ENCODE measurements at regions not wholly inside any gene's neighbourhood (a gene's known extent, or its start where the extent isn't known, plus 50 kb on each side); places are given as distances from the start of the nearest gene placed in this dataset.
"Not testable (repeated sequence)": the region's sequence is repeated elsewhere in the genome, so short reads cannot be mapped to it uniquely, and the experiment has no call there.

DNA sequence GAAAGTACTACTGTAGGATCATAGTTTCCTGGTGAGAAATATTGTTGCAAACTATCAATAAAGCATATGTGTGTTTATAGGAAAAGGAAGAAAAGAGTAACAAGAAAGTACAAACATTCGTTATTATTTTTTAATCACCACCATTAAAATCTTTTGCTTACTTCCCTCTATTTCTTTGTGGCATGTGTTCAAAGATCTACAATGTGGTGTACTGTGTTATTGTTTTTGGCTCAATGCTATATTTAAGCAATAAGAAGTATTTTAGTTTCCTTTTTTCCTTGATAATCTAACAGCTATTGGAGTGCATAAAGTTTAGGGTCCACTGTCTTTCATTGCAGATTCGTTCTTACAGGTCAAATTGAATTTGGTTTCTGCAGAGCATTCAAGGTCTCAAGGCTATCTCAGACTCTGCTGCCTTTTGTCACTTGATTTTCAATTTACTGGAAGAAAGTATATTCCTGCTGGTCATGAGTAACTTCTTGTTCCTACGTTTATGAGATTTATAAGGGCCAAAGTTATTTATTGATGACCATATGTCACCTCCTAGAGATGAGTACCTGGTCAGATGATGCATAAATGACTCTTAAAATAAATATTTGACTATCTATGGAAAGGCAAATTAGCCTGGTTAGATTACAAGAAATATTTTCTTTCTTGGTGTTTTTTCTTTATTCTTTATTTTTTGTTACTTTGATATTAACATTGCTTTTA, 323.0 kb downstream of the TMEM167A start:
- DNase-seq (ENCODE audit: low read depth): no peak

DNA sequence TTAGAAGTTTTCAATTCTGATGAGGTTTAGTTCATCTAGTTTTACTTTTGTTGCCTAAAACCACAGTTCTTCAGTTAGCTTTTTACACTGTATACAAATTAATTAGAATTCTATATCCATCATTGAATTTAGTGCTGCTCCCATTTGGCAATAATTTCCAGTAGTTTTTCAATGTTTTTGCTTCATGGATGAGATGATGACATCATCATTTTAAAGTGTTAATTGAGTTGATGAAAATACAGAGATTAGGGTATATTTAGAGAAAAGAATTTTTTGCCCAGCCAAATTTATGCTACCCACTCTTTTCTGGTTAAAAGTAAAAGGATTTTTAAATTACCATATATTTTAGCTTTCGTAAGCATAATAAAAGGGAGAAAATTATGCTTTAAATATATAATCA, 323.8 kb downstream of the TMEM167A start:
- DNase-seq (ENCODE audit: low read depth): no peak

GRCh38 chr5:82749461-82749820, 327.8 kb downstream of the TMEM167A start:
- DNase-seq (ENCODE audit: low read depth): no peak

DNA sequence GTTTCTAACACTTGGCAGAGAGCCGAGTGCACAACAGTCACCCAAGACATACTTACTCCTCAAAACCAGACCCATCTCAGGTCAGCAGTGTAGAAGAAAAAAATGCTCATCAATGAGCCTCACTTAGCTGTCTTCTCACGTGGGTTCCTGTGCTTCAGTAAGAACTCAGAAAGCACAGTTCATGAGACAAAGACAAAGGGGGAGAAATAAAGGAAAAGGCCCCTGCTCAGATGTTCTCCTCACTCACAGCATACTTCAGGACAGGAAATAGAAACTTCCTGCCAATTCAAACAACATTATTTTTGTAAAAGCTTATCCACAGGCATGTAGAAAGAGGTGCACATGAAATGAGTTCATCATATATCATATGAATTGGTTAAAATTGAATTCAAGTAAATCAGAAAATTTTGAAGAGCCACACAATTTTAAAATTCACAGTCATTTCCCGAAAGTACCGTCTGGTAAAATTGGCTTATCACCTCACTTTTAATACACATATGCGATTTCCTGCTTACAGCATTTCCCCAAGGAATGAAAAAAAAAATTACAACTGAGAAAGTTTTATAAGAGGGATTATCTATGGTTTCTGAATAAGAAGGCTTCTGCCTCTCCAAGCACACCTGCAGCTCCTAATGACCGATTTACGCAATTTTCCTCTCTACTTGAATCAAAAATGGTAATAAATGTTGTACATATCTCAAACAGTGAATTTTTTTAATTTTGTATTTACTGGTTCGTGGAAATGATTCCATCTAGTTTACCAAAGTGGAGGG, 328.3 kb downstream of the TMEM167A start:
- no peak for DNase-seq (ENCODE audit: low read depth)

DNA sequence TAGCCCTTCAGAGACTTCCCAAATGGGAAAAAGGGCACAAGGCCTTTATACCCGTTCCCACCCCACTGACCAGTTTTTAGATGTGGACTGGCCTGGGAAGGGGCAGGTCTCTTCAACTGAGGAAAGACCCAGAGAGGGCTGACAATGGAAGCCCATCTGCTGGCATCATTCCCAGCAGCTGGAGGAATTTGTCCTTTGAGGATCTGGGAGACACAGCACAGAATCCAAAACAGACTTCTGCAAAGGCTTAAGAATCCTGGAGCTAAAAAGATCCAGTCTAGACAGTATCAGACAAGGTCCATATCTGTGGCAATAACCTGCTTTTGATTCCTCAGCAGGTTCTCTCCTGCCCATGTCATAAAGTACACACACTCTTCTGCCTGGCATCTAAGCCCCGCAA, 329.2 kb downstream of the TMEM167A start:
- no peak for DNase-seq (ENCODE audit: low read depth)

- no peak for DNase-seq (ENCODE audit: low read depth)
These were observed 332.2 kb downstream of the TMEM167A start for GRCh38 chr5:82745016-82745415.

- DNase-seq (ENCODE audit: low read depth): no peak
These were observed 338.4 kb downstream of the TMEM167A start for GRCh38 chr5:82738681-82739269.

DNA sequence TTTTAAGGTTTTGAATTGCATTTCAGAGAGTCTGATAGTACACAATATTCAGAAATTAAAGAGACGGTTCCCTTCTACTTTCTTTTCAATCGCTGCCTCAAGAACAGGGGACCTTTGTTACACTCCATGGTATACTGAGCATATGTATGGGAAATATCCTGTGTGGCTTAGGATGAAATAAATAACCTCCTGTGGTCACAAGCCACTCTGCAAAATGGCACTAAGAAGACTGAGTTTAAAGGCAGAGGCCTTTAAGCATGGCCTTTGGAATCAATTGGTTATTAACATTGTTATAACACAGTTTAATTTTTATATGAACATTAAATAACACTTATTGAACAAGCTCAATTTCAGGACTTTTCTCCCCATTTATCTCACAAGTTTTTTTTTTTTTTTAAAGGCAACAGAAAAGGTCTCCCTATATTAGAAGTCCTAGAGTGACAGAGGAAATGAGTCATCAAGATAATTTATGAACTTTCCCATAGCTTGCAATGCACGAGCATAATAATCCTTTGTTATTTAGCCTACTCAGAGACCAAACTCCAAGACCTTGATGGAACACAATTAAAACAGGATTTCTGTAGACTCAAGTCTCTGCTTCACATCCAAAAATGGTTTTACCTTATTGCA, 341.9 kb downstream of the TMEM167A start:
- no peak for DNase-seq (ENCODE audit: low read depth)

GRCh38 chr5:82734347-82734746, 342.8 kb downstream of the TMEM167A start:
- no peak for DNase-seq (ENCODE audit: low read depth)

GRCh38 chr5:82730913-82731312, 346.3 kb downstream of the TMEM167A start:
- DNase-seq (ENCODE audit: low read depth): no peak

DNA sequence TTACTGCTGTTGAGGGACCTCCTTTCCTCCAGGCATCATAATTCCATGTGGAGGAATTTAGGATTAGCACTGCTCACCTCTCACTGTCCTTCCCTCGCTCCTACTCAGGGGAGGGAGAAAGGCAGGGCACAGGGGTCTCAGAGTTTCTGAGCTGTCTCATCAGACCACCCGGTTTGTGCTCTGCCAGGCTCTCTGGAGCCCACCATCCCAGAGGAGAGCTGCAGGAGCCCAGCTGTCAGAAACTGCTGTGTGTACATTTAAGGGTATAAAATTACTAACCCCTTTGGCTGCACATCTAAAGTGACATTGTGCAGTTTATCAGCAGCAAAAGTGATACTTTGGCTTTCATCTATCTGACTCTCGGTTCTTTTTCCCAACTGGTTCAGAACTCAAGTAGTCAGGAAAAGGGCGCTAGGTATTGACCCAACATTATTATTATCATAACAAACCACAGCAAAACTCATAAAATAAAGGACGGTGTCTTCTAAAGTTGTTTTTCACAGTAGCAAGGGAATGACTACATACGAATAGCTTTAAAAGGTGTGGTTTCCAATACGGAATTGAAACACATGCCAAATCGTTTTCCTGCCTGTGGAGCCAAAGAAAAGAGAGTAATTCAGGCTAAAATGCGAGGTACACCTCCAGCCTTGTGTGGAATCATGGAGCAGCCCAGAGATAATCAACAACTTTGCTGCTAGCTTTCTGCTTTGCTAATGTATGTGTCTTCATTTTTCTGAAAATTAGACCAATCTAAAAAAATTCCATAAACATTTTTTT, 348.1 kb downstream of the TMEM167A start:
- DNase-seq (ENCODE audit: low read depth): no peak

GRCh38 chr5:82723168-82723567, 354.0 kb downstream of the TMEM167A start:
- no peak for DNase-seq (ENCODE audit: low read depth)

GRCh38 chr5:82721087-82721410, 356.1 kb downstream of the TMEM167A start:
- DNase-seq (ENCODE audit: low read depth): no peak

DNA sequence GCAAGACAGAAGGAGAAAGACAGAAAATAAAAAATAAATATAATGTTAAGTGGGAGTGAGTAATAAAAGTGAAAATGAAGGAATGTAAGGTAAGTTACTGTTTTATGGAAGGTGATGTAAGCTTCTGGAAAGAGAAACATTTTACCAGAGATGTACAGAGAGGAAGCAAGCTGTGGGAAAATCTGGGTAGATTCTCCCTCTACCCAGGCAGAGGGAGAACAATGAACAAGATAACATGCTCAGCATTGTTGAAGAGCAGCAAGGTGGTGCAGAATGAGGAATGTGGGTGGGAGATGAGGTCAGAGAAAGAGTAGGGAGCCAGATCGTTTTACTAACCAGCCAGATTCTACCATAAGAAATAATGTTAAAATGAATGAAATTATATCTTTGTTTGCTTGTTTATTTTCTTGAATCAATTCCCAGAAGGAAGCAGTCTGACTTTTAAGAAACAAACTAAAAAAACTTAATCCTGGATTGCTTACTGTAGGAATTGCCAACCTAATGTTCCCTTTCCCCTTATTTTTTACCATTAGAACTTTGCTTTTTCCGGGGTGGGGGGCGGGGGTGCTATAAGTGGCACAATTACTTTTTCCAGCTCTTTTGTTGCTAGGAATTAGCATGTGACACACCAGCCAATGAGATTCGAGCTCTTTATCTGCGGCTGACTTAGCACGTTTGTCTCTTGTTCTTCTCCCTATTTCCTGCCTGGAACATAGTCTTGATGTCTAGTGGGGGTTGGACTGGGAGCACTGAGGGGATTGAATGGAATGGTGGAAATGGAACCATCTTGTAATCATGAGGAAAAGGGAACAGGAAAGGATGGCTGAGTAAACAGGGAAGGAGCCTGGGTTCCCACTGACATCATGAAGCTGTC, 356.7 kb downstream of the TMEM167A start:
- no peak for DNase-seq (ENCODE audit: low read depth)

DNA sequence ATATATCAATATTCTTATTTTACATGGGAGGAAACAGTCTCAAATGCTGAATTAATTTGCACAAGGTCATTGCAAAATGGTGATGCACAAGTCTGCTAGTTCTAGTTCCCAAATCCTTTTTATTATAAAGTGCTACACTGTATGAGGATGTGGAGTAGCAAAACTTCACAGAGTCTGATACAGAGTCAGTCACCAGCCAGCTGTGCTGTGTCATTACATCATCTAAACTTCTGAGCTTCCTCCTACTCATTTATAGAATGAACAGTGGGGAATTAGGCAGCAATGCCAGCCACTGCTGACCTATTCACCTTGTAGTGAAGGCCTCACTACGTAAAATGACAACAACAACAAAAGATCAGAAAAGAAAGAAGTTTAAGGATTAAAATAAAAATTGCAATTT, 357.8 kb downstream of the TMEM167A start:
- no peak for DNase-seq (ENCODE audit: low read depth)

GRCh38 chr5:82717738-82718137, 359.5 kb downstream of the TMEM167A start:
- no peak for DNase-seq (ENCODE audit: low read depth)

- DNase-seq (ENCODE audit: low read depth): not testable (repeated sequence)
These were observed 362.5 kb downstream of the TMEM167A start for GRCh38 chr5:82714732-82715131.

- DNase-seq (ENCODE audit: low read depth): no peak
These were observed 363.4 kb downstream of the TMEM167A start for GRCh38 chr5:82713811-82714210.

- DNase-seq (ENCODE audit: low read depth): no peak
These were observed 369.5 kb downstream of the TMEM167A start for GRCh38 chr5:82707741-82708140.

DNA sequence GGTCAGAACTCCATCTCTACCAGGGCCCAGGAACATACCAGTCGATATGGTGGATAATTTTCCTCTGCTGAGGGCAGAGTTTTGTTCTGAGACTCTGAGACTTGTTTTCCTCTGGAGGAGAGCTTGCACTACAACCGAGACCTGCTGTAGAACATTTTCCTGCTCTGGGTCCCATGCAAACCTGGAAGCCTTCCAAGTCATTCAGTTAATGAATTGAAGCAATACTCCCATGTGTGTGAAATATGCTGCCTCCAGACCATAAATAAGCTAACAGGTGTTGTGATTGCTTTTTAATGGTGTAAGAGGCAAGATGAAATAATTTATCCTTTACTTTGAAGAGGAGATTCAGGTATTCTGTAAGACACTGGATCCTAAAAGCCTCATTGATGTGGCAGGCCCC, 372.8 kb downstream of the TMEM167A start:
- DNase-seq (ENCODE audit: low read depth): no peak

DNA sequence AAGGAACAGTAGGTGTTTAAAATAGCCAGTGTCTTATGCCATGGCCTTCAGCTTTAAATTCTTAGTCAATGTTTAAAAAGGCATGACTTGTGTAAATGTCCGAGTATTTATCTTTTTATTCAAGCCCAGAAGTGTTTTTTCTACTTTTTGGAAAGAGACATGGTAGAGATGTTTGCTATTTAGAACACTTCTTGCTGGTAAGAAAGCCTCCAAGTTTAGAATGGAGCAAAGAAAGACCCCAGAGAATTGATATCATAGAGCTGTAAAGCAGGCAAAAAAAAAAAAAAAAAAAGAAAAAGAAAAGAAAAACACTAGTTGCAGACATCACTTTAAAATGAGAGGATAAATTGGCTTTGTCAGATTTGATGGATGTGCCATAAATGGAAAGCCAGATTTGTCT, 375.1 kb downstream of the TMEM167A start:
- DNase-seq (ENCODE audit: low read depth): no peak

All from T follicular helper cell (primary cell).